ENCODE measurements at regions not wholly inside any gene's neighbourhood (a gene's known extent, or its start where the extent isn't known, plus 50 kb on each side); places are given as distances from the start of the nearest gene placed in this dataset.

- TF ChIP-seq, protein P1, sequence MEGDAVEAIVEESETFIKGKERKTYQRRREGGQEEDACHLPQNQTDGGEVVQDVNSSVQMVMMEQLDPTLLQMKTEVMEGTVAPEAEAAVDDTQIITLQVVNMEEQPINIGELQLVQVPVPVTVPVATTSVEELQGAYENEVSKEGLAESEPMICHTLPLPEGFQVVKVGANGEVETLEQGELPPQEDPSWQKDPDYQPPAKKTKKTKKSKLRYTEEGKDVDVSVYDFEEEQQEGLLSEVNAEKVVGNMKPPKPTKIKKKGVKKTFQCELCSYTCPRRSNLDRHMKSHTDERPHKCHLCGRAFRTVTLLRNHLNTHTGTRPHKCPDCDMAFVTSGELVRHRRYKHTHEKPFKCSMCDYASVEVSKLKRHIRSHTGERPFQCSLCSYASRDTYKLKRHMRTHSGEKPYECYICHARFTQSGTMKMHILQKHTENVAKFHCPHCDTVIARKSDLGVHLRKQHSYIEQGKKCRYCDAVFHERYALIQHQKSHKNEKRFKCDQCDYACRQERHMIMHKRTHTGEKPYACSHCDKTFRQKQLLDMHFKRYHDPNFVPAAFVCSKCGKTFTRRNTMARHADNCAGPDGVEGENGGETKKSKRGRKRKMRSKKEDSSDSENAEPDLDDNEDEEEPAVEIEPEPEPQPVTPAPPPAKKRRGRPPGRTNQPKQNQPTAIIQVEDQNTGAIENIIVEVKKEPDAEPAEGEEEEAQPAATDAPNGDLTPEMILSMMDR (IDR thresholded peaks at IDR 0.05 in 4 of 5, conservative IDR thresholded peaks at IDR 0.05 in 1 of 5), result no peak
- no peak for TF ChIP-seq POLR2A (IDR thresholded peaks at IDR 0.05)
Measured at GRCh38 chr4:18435781-18436180, 414.2 kb upstream of the LCORL start.

Measured in gastrocnemius medialis (tissue), 4 donors.